GM20000 (cell line): ENCODE measurements at regions not wholly inside any gene's neighbourhood (a gene's known extent, or its start where the extent isn't known, plus 50 kb on each side); places are given as distances from the start of the nearest gene placed in this dataset.
"Not testable (repeated sequence)": the region's sequence is repeated elsewhere in the genome, so short reads cannot be mapped to it uniquely, and the experiment has no call there.

Source experiments
- DNase-seq: peaks from one replicate; pipeline ENCODE4 v3.0.0; 2012; ENCODE audit warnings: low spot score
- CTCF ChIP-seq: IDR thresholded peaks from 2 replicates; pipeline ENCODE4 v1.5.1; 2012; ENCODE audit warnings: mild to moderate bottlenecking, control low read depth; ENCODE audit errors: extremely low read depth, missing control alignments

- DNase-seq, result no peak
- TF ChIP-seq CTCF, result no peak
Observed at GRCh38 chr2:222760301-222760897, 88.9 kb downstream of the MOGAT1 start.

- TF ChIP-seq CTCF, result no peak
- no peak for DNase-seq
Observed at GRCh38 chr2:222761888-222762287, 90.4 kb downstream of the MOGAT1 start.

- no peak for TF ChIP-seq CTCF
- DNase-seq, result no peak
Observed at GRCh38 chr2:222762342-222762741, 90.9 kb downstream of the MOGAT1 start.

- not testable (repeated sequence) for DNase-seq
Observed at GRCh38 chr2:222765883-222766282, 94.4 kb downstream of the MOGAT1 start.

- DNase-seq, result not testable (repeated sequence)
Observed at GRCh38 chr2:222768019-222768418, 92.8 kb upstream of the ACSL3 start.

- DNase-seq, result no peak
- TF ChIP-seq CTCF, result no peak
Observed at GRCh38 chr2:222769446-222769845, 91.4 kb upstream of the ACSL3 start.

GRCh38 chr2:222769941-222770340 is 90.9 kb upstream of the ACSL3 start:
- TF ChIP-seq CTCF, result no peak

GRCh38 chr2:222771832-222772231 is 89.0 kb upstream of the ACSL3 start:
- no peak for TF ChIP-seq CTCF
- no peak for DNase-seq

More at GRCh38 chr2:222769941-222770340, 90.9 kb upstream of the ACSL3 start:
- DNase-seq, result no peak

GRCh38 chr2:222774941-222775340 is 85.9 kb upstream of the ACSL3 start:
- DNase-seq, result no peak
- TF ChIP-seq CTCF, result no peak
